GM18508 (cell line): ENCODE measurements at regions not wholly inside any gene's neighbourhood (a gene's known extent, or its start where the extent isn't known, plus 50 kb on each side); places are given as distances from the start of the nearest gene placed in this dataset.
"Not testable (repeated sequence)": the region's sequence is repeated elsewhere in the genome, so short reads cannot be mapped to it uniquely, and the experiment has no call there.

ENCODE experiments used
- ATAC-seq: cut with Tn5 transposase; IDR thresholded peaks from one replicate; pipeline ENCODE4 v1.9.1; 2021; ENCODE audit warnings: moderate number of reproducible peaks; ENCODE audit not compliant: insufficient read depth, unreplicated experiment

- ATAC-seq, result no peak
Measured at GRCh38 chr9:115423646-115424045, 305.7 kb upstream of the TNC start.

DNA sequence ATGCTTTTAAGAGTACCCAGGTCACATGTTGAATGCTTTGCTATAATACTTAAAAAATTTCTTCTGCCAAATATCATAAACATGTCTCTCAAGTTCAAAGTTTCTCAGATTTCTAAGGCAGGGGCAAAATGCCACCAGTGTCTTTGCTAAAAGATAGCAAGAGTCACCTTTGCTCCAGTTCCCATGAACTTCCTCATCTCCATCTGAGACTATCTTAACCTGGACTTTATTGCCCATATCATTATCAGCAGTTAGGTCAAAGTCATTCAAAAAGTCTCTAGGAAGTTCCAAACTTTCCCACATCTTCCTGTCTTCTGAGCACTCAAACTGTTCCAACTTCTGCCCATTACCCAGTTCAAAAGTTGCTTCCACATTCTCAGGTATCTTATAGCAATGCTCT is 307.6 kb upstream of the TNC start:
- ATAC-seq, result no peak

DNA sequence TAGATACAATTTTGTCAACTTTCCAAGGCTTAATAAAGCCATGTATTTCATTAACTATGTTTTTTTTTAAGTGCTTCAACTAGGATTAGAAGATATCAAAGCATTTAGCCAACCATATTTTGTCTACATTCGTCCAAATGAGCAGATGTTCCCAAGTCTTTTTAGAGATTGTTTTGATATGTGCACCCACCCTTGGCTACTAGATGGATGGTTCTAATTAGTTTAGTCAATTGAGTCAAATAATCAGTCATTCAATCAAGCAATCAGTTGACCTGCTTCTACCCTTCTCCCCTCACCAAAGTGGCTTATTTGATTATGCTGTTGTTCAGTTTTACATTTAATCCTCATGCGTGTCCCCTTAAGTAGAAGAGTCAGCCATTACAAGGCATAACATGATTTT is 319.5 kb upstream of the TNC start:
- no peak for ATAC-seq

- ATAC-seq, result no peak
Measured at GRCh38 chr9:115439641-115440040, 321.7 kb upstream of the TNC start.

DNA sequence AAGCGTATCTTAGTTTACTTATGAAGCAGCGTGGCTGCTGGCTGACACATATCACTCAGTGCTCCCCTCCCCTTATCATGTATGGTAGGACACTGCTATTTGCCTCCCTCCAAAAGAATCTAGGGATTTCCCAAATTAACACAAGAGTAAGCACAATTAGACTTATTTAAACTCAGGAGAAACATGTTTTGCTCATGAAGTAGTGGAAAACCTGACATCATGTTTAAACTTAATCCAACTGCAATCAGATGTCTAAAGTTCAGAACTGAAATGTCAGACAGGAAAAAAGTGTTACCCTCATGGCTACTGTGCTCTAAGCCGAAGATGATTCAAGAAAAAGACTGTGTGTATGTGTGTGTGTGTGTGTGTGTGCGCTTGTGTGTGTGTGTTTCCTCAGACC is 324.1 kb upstream of the TNC start:
- ATAC-seq, result no peak

- ATAC-seq, result no peak
Measured at GRCh38 chr9:115443890-115444289, 325.9 kb upstream of the TNC start.

- no peak for ATAC-seq
Measured at GRCh38 chr9:115444959-115445358, 327.0 kb upstream of the TNC start.

DNA sequence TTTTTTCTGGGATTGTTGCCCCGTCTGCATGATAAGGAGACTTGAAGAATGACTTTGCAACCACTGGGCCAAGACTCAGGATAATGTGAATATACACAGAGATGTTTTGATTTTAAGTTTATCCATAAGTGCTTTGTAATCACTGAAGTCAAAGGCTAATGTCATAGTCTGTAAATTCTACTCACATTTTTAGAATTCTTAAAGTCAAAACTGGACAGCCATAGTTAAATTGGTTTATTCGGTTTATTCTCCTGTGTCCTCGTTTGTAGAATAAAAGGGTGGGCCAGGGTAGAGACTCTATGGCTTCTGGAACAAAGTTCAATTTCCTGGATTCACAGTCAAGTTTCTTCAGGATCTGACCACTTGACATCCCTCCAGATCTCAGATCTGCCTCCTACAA is 327.7 kb upstream of the TNC start:
- no peak for ATAC-seq

GRCh38 chr9:115456515-115456914 is 338.6 kb upstream of the TNC start:
- ATAC-seq, result no peak

- ATAC-seq, result no peak
Measured at GRCh38 chr9:115461280-115461679, 343.3 kb upstream of the TNC start.

DNA sequence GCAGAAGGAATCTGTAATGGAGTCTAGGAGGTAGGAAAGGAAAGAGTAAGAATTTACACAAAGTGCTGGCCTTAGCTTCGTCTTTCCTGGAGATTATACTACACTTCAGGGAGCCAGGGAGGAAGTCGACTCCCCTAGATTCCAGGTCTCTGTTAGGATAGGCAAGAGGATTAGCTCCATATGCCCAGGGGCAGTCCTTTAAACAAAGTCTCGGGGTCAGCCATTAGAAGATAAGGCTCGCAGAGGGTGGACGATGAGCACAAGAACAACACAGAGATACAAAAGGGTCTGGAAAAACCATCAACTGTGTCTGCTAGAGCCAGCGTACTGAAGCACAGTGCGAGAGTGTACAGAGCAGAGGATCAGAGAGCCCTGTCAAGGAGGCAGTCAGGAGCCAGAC is 344.7 kb upstream of the TNC start:
- ATAC-seq, result no peak

GRCh38 chr9:115466756-115467155 is 348.8 kb upstream of the TNC start:
- no peak for ATAC-seq

- ATAC-seq, result no peak
Measured at GRCh38 chr9:115469841-115470240, 351.9 kb upstream of the TNC start.

- ATAC-seq, result not testable (repeated sequence)
Measured at GRCh38 chr9:115473032-115473431, 355.1 kb upstream of the TNC start.

DNA sequence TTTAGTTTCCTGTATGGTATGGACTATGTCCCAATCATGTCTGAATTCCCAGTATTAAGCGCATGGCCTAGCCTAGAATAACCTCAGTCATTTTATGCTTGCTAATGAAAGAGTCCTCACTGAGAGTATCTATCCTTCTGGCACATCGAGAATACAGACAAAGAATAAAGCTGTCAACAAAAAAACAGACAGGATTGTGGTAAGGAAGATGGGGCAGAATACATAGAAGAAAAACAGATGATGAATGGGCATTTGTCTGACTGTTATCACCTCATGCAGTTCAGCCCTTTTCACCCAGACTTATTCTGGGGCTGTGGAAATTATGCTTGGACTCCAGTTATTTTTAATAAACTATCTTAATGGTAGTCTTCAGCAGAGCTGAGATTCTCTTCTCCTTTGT is 363.8 kb upstream of the TNC start:
- ATAC-seq, result no peak

GRCh38 chr9:115482747-115483146 is 364.8 kb upstream of the TNC start:
- ATAC-seq, result no peak

DNA sequence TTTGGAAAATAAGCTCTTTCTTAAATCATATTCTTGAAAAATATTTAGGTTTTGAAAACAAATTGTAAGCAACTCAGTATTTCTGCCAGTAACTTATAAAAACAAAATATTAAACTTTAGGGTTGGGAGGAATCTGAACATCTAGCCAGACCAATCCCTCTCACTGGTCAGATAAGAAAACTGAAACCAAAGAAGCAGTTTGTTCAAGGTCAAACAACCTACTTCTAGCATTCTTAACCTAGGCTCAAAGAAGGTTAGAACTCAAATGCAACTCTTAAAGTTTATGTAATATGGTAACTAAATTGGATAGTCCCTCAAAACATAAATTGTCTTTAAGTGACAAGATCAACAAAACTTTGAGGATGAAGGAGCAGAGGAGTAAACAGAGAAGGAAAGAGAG is 374.9 kb upstream of the TNC start:
- ATAC-seq, result no peak

DNA sequence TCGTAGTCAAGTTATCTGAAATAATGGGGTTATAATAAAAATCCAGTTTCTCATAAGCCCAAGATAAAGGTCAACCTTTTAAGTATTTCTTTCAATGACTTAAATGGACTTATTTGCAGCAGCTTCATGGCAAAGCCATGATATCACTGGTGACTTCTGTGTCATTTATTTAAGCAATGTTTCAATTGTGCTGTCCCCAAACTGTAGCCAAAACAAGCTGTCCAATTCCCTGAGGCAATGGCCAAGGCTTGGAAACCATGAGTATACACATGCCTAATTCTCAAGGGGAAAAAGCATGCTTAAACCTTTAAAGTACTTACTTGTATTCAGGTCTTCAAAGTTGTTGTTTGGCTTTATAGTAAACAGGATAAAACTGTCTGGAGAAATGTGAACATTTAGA is 376.4 kb upstream of the TNC start:
- ATAC-seq, result no peak

- no peak for ATAC-seq
Measured at GRCh38 chr9:115495052-115495635, 377.2 kb upstream of the TNC start.

DNA sequence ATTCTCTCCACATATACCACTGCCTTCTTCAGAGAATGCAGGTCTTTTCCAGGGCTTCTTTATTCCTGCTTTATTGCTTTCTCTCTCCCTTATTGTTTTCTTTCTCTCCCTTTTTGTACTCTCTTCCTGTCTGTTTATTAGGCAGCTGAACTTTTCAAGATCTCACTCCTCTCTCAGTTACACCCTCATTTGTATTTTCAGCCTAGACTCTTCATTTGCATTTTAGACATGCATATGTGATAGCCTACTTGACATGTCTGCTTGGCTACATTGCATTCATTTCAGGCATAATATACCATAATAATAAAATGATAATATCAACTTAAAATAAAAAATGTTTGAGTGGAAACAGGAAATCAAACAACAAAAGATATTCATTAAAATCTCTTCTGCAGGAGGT is 377.9 kb upstream of the TNC start:
- no peak for ATAC-seq

DNA sequence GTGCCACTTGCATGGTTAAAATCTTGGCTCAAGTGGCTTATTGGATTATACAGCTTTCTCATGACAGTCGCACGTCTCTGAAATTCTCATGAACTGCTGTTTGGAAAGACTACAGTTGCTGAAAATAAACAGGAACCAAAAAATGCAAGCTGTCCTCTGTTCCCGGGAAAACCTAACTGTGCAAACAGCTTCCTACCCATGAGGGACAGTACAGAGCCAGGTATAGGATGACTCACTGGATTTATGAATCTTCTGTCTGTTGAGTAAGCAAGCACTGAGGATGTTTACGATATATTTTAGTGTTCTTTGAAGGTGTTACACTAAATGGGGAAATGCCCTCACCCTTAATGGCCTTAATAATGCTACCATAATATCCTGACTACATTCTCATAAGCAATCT is 380.3 kb upstream of the TNC start:
- ATAC-seq, result no peak

DNA sequence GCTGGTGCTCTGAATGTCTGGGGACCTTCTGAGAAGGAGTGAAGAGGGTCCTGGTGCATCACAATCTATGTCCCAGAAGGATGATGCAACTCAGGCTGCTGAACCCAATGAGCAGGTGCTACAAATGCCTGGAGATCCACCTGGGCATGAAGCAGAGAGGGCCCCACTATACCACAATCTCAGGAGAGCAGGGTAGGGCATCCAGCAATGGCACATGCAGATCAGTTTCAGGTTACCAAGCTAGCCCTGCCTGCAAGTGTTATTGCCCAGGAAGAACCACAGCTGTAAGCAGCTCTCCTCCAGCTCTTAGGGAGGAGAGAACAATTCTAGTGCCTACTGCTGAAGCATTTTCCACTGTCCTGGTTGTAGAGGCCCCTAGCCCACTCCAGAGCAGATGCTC is 389.2 kb upstream of the TNC start:
- ATAC-seq, result no peak

DNA sequence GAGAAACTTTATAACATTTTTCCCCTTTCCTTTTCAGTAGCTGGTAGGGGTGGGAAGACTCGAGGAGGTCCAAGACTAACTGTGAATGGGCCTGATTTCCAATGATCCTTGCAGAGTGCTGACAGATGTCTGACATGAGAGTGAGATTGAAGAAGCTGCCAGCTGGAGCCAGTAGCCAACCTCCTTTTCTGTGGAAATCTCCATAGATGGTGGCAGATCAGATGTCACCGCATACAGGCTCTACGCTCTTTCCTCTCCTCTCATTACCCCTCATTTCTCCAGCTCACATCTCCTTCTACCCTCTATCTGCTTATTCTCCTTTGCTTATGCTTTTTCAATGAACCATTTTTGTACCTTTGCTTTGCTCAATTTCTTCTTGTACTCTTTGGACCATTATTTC is 395.2 kb upstream of the TNC start:
- ATAC-seq, result no peak
